ENCODE measurements at regions not wholly inside any gene's neighbourhood (a gene's known extent, or its start where the extent isn't known, plus 50 kb on each side); places are given as distances from the start of the nearest gene placed in this dataset.

GRCh38 chr12:43118881-43119280 lies 433.1 kb downstream of the ADAMTS20 start:
- DNase-seq: no peak

GRCh38 chr12:43118234-43118633 lies 433.8 kb downstream of the ADAMTS20 start:
- DNase-seq: no peak

DNA sequence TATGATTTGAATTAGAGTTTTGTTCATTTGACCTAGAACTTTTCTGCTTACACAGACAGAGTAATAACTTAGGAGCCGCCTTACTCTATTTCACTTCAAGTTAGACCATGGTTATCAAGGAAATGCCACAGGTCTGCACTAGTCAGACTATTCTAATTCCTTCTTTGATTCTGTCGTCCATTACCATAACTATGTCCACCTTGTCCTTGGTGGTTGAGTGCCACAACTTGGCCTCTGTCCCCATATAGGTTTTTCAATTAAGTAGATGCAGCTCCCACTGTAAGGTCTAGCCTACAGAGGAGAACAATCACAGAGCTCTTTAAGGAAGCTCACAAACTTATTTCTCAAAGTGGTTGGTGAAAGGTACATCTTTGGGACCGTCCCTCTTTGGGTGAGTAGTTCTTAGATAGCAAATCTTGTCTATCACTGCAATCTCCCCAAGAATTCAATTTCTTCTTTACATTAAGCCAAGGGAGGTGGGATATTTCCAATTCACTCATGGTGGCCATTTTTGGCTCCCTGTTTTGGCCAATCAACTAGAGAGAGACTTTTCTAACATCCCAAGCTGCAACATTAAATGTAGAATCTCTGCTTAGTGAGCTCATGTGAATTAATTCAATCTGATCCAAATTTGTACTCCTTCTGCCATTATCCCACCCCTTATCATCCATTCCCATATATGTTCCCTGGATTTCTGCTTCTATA lies 434.6 kb downstream of the ADAMTS20 start:
- no peak for DNase-seq

- no peak for DNase-seq
Observed at GRCh38 chr12:43115441-43116160, 436.4 kb downstream of the ADAMTS20 start.

GRCh38 chr12:43114316-43114715 lies 437.7 kb downstream of the ADAMTS20 start:
- DNase-seq: no peak

- no peak for DNase-seq
Observed at GRCh38 chr12:43113616-43114015, 438.4 kb downstream of the ADAMTS20 start.

- no peak for DNase-seq
Observed at GRCh38 chr12:43113135-43113534, 438.9 kb downstream of the ADAMTS20 start.

- DNase-seq: no peak
Observed at GRCh38 chr12:43112101-43112920, 439.7 kb downstream of the ADAMTS20 start.

GRCh38 chr12:43111608-43112007 lies 440.4 kb downstream of the ADAMTS20 start:
- no peak for DNase-seq

DNA sequence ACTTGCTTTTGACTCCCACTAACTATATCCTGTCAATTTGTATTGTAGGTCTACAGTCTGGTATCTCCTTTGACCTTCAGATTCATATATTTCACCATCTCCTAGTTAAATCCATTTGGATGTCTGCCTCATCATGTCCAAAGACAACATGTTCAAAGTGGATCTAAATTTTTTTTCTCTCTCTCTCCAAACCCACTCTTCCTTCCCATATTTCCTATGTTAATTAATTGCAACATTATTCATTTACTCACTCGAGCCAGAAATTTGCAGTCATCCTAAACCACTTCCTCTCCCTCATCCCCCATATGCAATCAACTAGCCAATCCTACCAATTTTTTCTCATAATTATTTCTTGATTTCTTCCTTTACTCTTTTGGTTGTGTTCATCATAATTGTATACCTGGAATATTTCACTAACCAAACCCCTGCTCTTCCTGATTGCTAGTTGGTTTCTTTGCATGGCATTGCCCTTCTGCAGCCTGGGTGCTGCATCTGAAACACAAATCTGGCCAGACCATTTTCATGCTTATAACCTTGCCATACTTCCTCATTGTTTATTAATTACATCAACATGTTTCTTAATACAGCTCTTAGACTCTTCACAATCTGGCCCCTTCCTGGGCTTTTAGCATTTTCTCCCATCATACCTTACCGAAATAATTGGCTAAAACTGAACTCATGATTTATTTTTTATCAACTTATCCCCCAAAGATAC lies 442.2 kb downstream of the ADAMTS20 start:
- no peak for DNase-seq

GRCh38 chr12:43108656-43109055 lies 443.3 kb downstream of the ADAMTS20 start:
- no peak for DNase-seq

DNA sequence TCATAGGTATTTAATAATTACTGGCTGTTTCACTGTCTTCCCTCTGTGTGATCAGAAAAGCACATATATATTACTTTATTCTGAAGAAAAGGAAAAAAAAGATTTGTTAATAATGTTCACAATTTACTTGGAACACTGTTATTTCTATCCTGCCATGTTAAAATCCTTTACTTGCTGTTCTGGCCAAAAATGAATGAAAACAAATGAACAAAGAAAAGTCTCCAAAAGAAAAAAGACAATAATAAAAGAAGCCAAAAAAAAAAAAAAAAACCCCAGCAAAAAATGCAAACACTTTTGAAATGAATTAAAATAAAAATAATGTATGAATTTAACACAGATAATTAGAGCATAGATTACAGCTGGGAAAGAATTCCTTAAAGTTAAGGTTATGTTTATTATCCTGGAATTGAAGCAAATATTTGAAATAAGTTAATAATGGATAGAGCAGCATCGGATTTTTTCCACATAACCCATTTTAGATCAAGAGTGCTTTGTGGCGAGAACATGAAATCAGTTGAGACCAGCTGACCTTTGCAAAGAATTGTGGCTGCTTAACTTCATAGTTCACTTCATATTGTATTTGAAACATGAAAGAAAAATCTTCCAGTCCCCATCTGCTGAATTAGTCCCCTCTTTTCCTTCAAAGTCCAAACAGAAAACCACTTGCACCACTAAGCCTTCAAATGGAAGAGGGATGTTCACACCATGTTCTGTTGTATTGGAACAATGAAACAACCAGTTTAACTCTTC lies 444.8 kb downstream of the ADAMTS20 start:
- DNase-seq: no peak

DNA sequence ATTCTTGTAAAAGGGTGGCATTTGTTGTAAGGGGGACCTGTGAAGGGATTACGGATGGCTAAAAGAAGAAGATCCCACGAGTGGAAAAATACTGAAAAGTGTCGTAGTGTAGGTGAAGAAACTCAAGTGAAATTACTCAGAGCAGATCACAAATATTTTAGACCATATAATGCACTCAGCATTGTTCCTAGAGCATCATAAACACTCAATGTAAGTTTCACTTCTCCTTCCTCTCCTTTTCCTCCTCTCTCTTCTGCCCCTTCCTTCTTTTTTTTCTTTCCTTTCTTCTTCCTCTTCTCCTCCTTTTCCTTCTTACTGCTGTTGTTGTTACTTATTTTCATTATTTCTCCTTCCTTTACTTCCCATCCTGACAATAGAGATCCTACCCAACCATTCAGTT lies 445.6 kb downstream of the ADAMTS20 start:
- DNase-seq: no peak

GRCh38 chr12:43105426-43105981 lies 446.5 kb downstream of the ADAMTS20 start:
- no peak for DNase-seq

DNA sequence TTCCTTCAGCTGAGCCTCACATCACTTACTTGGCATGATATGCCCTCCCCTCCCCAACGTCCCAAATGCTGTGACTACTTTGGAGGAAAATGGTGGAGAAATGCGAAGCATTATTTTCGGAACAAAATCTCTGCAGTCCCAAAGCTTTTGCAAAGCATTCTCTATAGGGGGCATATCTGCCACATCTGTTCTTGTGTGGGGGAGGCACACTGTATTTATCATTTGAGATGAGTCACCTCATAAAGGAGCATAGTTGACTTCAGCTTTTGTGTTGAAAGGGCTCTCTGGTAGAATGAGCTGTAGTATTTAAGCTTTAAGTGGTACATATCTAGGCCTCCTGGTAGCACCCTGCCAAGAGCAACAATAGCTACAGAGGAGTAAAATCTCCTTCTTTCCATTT lies 447.5 kb downstream of the ADAMTS20 start:
- DNase-seq: no peak

DNA sequence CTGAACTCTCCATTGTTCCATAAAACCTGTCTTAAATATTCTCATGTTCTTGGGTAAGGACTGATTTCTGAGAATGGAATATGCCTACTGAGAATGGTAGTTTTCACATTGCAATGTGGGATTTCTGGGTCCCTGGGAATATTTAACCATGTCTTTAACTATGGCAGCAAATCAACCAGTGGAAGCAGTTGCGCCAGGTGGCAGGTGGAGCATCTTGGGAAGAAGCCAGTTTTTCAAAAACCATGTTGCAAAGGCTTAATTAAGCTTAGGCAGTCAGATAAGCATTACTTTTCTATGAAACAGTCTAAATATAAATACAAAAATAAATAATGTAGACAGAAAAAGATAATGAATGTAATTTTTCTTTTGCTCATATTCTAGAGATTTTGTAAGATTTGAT lies 448.1 kb downstream of the ADAMTS20 start:
- DNase-seq: no peak

DNA sequence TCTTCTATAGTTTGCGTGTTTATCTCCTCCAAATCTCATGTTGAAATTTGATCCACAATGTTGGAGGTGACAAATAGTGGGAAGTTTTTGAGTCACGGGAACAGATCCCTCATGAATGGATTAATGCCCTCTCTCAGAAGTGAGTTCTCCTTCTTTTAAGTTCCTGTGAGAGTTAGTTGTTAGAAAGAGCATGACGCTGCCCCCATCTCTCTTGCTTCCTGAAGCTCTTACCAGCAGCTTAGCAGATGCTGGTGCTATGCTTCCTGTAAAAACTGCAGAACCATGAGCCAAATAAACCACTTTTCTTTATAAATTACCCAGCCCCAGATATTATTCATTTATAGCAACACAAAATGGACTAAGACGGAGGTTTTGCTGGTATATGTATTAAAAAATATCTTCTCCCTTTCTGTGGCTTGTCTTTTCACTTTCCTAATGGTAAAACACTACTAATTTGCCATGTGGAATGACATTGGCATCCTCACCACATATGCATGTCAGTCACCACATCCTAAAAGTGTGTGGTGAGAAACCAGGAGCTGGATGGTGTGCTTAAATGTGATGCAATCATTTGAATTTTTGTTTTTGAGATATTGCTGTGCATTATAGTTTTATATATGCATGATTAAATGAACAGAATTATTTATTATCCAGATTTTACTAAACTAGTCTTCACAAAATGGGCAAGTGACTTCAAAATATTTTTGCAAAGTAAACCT lies 449.3 kb downstream of the ADAMTS20 start:
- DNase-seq: no peak

DNA sequence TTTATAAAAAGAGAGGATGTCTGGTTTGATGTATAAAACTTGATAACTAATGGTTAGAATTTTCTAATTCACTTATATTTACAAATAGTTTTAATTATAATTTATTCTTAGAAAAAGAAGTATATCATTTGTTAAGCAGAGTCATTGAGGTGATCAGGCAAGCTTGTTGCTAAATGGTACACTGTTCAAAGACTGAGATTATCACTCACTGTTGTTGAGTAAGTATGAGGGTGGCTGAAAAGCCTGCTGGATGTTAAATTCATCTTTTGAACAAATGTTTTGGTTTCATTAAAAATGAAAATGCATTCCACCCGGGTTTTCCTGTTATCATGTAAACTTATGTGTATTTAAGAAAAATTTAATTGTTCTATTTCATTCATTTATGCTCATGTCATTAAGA lies 451.8 kb downstream of the ADAMTS20 start:
- DNase-seq: no peak

DNA sequence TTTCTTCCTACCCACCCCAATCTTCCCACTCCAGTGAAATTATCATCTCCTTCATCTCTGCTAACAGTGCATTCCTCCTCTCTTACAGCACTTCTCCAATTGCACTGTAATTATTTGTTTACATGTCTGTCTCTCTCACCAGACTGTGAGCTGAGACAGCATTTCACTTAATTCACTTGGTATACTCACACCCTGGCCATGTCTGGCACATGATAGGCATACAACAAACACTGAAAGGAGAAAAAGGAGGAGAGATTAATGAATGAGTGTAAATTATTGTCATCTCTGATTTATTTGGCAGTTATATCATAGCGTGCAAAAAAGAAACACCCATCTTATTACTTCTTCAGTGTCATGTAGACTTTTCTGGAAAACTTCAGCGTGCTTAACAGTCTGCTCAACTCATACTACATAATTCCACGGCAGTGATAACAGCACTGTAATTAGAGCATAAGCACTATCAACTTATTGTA lies 452.3 kb downstream of the ADAMTS20 start:
- no peak for DNase-seq
